Renal cortex interstitium (tissue), 11 donors: ENCODE measurements at regions not wholly inside any gene's neighbourhood (a gene's known extent, or its start where the extent isn't known, plus 50 kb on each side); places are given as distances from the start of the nearest gene placed in this dataset.

Source experiments
- DNase-seq, 11 donors: peaks; one replicate each; pipeline ENCODE4 v3.0.0-alpha.2; 2013; ENCODE audit warnings: low read depth in 9 of 11, low spot score in 4 of 11; ENCODE audit errors: extremely low read depth in 1 of 11

- DNase-seq = no peak
Measured at GRCh38 chr7:51501620-51502019, 185.0 kb upstream of the COBL start.

- DNase-seq = no peak
Measured at GRCh38 chr7:51482976-51483375, 166.4 kb upstream of the COBL start.

GRCh38 chr7:51481421-51481820 is 164.8 kb upstream of the COBL start:
- DNase-seq = no peak

- DNase-seq = no peak
Measured at GRCh38 chr7:51477819-51478218, 161.2 kb upstream of the COBL start.

GRCh38 chr7:51477323-51477722 is 160.7 kb upstream of the COBL start:
- DNase-seq = no peak

GRCh38 chr7:51476026-51476425 is 159.4 kb upstream of the COBL start:
- DNase-seq = no peak

GRCh38 chr7:51472873-51473272 is 156.3 kb upstream of the COBL start:
- DNase-seq = no peak

- DNase-seq = peak in 2 of 11 donors; percentile 4 to 22
Measured at GRCh38 chr7:51471981-51472296, 155.3 kb upstream of the COBL start.

- peak in 2 of 11 donors; percentile 6 to 19 for DNase-seq
Measured at GRCh38 chr7:51471210-51471980, 154.8 kb upstream of the COBL start.

- no peak for DNase-seq
Measured at GRCh38 chr7:51467384-51468017, 150.9 kb upstream of the COBL start.

- no peak for DNase-seq
Measured at GRCh38 chr7:51459809-51460208, 143.2 kb upstream of the COBL start.

GRCh38 chr7:51458693-51459092 is 142.1 kb upstream of the COBL start:
- DNase-seq = no peak

GRCh38 chr7:51457079-51457478 is 140.5 kb upstream of the COBL start:
- no peak for DNase-seq

GRCh38 chr7:51456431-51457060 is 139.9 kb upstream of the COBL start:
- no peak for DNase-seq

GRCh38 chr7:51455948-51456347 is 139.3 kb upstream of the COBL start:
- no peak for DNase-seq

- no peak for DNase-seq
Measured at GRCh38 chr7:51455513-51455912, 138.9 kb upstream of the COBL start.

- DNase-seq = no peak
Measured at GRCh38 chr7:51455086-51455485, 138.5 kb upstream of the COBL start.

GRCh38 chr7:51452694-51453093 is 136.1 kb upstream of the COBL start:
- no peak for DNase-seq

- no peak for DNase-seq
Measured at GRCh38 chr7:51451751-51452476, 135.3 kb upstream of the COBL start.

GRCh38 chr7:51450541-51450940 is 133.9 kb upstream of the COBL start:
- DNase-seq = no peak
